ENCODE measurements at regions not wholly inside any gene's neighbourhood (a gene's known extent, or its start where the extent isn't known, plus 50 kb on each side); places are given as distances from the start of the nearest gene placed in this dataset.

DNA sequence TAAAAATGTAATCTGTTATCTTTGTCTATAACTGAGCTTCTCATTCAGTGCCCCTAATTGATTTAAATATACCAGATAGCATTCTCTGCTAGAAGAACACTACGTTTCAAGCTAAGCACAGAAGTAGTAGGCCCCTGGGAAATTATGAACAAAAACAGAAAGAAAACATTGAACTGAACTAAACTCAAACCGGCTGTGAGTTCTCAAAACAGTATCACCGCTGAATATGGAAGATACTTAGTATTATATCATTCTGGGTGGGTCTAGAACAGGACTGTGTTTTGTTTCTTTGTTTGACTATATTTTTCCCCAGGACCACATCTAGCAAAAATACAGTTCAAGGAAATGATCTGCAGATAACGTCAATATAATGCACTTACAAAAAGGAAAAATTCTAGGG, 95.1 kb upstream of the HMHB1 start:
- WGBS: 77% methylated on average over 4 of the region's 4 CpGs
- Histone ChIP-seq H3K4me3 (ENCODE audit: low read length in 2 of 2) (no peak overlapping the region), H3K27ac (ENCODE audit: low read depth in 1 of 2, low read length in 1 of 2) (no peak overlapping the region), H3K27me3 (ENCODE audit: control insufficient read depth in 2 of 2, insufficient read depth in 1 of 2, low read length in 1 of 2) (no peaks in the 10 kb centered on the region), H3K36me3 (ENCODE audit: control insufficient read depth in 2 of 2, insufficient read depth in 2 of 2, low read length in 1 of 2) (no peaks in the 10 kb centered on the region), H3K9me3 (ENCODE audit: control insufficient read depth in 2 of 2, insufficient read depth in 1 of 2, low read length in 1 of 2) (no peaks in the 10 kb centered on the region), H3K4me1 (ENCODE audit: control insufficient read depth in 2 of 2, insufficient read depth in 2 of 2, low read length in 2 of 2) (no peaks in the 10 kb centered on the region)
- no peak for DNase-seq (ENCODE audit: low read depth in 6 of 9, low spot score in 9 of 9)

DNA sequence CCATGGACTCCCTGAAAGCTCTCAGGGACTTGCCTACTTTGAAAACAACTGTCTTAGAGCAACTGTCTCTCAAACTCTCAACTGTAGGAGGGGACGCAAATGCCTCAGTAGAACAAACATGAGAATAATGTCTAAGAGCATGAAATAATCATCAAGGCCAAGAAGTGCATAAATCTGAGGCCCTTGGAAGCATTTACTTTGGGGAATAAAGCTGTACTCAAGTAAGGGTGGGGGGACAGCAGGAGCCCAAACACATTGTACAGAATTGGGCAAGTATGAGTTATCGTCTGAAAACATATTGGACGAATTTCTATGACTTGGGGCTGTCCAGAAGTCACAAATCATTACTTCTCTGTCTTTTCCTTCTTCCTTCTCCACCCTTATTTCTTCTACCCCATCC, 96.3 kb upstream of the HMHB1 start:
- H3K9me3 ChIP-seq (ENCODE audit: control insufficient read depth in 2 of 2, insufficient read depth in 1 of 2, low read length in 1 of 2): no peaks in the 10 kb centered on the region
- H3K36me3 ChIP-seq (ENCODE audit: control insufficient read depth in 2 of 2, insufficient read depth in 2 of 2, low read length in 1 of 2): no peaks in the 10 kb centered on the region
- no peaks in the 10 kb centered on the region for H3K4me1 ChIP-seq (ENCODE audit: control insufficient read depth in 2 of 2, insufficient read depth in 2 of 2, low read length in 2 of 2)
- no peak overlapping the region for H3K4me3 ChIP-seq (ENCODE audit: low read length in 2 of 2)
- no peak overlapping the region for H3K27ac ChIP-seq (ENCODE audit: low read depth in 1 of 2, low read length in 1 of 2)
- 97% methylated on average over 3 of the region's 3 CpGs for WGBS
- no peak for DNase-seq (ENCODE audit: low read depth in 6 of 9, low spot score in 9 of 9)
- H3K27me3 ChIP-seq (ENCODE audit: control insufficient read depth in 2 of 2, insufficient read depth in 1 of 2, low read length in 1 of 2): no peaks in the 10 kb centered on the region

DNA sequence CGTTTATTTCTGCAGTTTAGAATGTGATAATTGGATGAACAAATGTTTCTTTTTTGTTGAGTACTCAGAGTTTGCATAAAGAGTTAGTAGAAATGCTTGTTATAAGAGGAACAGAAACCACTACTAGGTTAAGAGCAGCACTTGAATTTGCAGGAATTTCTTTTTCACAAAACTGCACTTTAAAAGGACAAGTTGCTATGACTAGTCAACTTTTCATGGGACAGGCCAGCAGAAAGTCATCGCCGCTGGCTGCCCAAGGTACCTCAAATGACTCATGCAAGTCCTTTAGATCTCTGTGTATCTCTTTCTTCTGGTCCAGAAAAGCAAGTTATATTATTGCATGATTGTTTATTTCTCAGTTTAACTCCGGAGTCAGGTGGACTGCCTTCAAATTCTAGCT, 97.3 kb upstream of the HMHB1 start:
- DNase-seq (ENCODE audit: low read depth in 6 of 9, low spot score in 9 of 9): no peak
- Histone ChIP-seq H3K36me3 (ENCODE audit: control insufficient read depth in 2 of 2, insufficient read depth in 2 of 2, low read length in 1 of 2) (no peaks in the 10 kb centered on the region), H3K27me3 (ENCODE audit: control insufficient read depth in 2 of 2, insufficient read depth in 1 of 2, low read length in 1 of 2) (no peaks in the 10 kb centered on the region), H3K9me3 (ENCODE audit: control insufficient read depth in 2 of 2, insufficient read depth in 1 of 2, low read length in 1 of 2) (no peaks in the 10 kb centered on the region), H3K4me1 (ENCODE audit: control insufficient read depth in 2 of 2, insufficient read depth in 2 of 2, low read length in 2 of 2) (no peaks in the 10 kb centered on the region), H3K27ac (ENCODE audit: low read depth in 1 of 2, low read length in 1 of 2) (no peak overlapping the region), H3K4me3 (ENCODE audit: low read length in 2 of 2) (no peak overlapping the region)
- 98% methylated on average over 4 of the region's 4 CpGs for WGBS

DNA sequence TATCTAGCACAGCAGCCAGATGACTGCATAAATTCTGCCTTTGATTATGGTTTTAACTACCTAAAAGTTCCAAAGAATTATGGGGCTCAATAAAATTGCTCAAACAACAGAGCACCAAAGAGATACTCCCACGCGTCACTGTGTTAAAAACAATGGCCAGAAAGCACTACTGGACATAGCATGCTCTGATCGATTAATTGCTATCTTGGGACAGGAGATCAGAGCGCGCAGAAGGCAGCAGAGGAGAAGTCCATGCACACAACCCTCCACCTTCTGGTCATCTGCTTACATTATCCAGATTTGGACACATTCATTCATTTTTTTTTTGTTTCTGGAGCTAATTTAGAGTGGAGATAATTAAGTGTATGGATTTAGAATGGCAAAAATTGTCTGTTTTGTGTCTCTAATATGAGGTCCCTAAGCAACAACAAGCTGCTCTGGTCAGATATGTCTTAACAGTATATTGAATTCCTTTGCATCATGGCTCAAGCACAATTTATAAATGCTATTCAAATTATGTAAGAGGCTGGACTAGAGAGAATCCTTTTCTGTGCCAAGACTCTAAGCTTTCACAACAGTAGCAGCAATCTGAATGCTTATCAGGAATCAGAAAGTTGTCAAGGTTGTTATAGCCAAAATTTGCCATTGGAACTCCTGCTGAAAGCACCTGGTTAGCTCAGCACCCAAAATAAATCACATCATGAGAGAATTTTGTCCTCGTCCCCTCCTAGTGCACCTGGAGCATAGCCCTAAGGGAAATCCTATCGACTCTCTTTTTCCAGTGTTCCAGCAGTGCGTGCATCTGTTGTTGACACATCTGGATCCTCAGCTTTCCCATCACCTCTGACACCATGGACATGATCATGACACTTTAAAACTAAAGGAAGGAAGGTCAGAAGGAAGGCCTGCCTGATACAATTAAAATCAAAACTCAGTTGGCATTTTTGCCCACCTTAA, 98.6 kb upstream of the HMHB1 start:
- Histone ChIP-seq H3K27me3 (ENCODE audit: control insufficient read depth in 2 of 2, insufficient read depth in 1 of 2, low read length in 1 of 2) (no peaks in the 10 kb centered on the region), H3K4me3 (ENCODE audit: low read length in 2 of 2) (no peak overlapping the region), H3K27ac (ENCODE audit: low read depth in 1 of 2, low read length in 1 of 2) (no peak overlapping the region), H3K9me3 (ENCODE audit: control insufficient read depth in 2 of 2, insufficient read depth in 1 of 2, low read length in 1 of 2) (no peaks in the 10 kb centered on the region), H3K36me3 (ENCODE audit: control insufficient read depth in 2 of 2, insufficient read depth in 2 of 2, low read length in 1 of 2) (no peaks in the 10 kb centered on the region), H3K4me1 (ENCODE audit: control insufficient read depth in 2 of 2, insufficient read depth in 2 of 2, low read length in 2 of 2) (peaks cover 0 to 6% of the 10 kb centered on the region in 2 donors)
- 97% methylated on average over 8 of the region's 8 CpGs for WGBS
- DNase-seq (ENCODE audit: low read depth in 6 of 9, low spot score in 9 of 9): no peak

DNA sequence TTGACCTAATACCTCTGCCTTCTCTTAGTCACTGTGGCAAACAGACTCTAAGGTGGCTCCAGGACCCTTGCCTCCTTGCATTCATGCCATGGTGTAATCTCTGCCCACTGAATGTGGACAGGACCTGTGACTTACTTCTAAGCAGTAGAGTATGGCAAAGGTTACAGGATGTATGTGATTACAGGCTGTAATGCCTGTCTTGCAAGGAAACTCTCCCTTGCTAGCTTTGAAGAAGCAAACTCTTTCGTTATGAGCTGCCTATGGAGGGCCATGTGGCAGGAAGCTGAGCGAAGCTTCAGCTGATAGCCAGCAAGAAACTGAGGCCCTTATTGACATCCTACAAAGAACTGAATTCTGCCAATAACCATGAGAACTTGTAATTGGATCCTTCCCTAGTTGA, 103.3 kb upstream of the HMHB1 start:
- no peak overlapping the region for H3K4me3 ChIP-seq (ENCODE audit: low read length in 2 of 2)
- H3K27me3 ChIP-seq (ENCODE audit: control insufficient read depth in 2 of 2, insufficient read depth in 1 of 2, low read length in 1 of 2): no peaks in the 10 kb centered on the region
- H3K4me1 ChIP-seq (ENCODE audit: control insufficient read depth in 2 of 2, insufficient read depth in 2 of 2, low read length in 2 of 2): peaks cover 0 to 6% of the 10 kb centered on the region in 2 donors
- no peak overlapping the region for H3K27ac ChIP-seq (ENCODE audit: low read depth in 1 of 2, low read length in 1 of 2)
- DNase-seq (ENCODE audit: low read depth in 6 of 9, low spot score in 9 of 9): peak in 1 of 9 donors; percentile 12
- no peaks in the 10 kb centered on the region for H3K36me3 ChIP-seq (ENCODE audit: control insufficient read depth in 2 of 2, insufficient read depth in 2 of 2, low read length in 1 of 2)
- 66% methylated on average over 2 of the region's 2 CpGs for WGBS
- H3K9me3 ChIP-seq (ENCODE audit: control insufficient read depth in 2 of 2, insufficient read depth in 1 of 2, low read length in 1 of 2): no peaks in the 10 kb centered on the region

DNA sequence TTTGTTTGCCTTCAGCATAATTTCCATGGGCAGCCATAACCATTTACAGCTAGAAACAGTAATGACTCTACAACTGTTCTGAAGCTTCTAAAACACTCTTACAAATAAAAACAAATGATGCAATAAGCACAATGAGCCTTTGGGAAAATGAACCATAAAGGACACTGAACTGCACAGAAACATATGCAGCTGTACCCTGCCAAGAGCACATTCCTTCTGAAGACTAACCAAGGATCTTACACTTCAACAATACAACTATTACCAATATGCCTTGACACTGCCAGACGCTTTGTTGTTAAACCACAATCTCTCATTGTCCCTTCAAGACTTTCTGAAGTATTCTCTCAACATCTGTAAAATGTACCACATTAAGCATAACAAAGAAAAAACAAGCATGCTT, 104.2 kb upstream of the HMHB1 start:
- Histone ChIP-seq H3K27ac (ENCODE audit: low read depth in 1 of 2, low read length in 1 of 2) (no peak overlapping the region), H3K4me1 (ENCODE audit: control insufficient read depth in 2 of 2, insufficient read depth in 2 of 2, low read length in 2 of 2) (peaks cover 0 to 6% of the 10 kb centered on the region in 2 donors), H3K9me3 (ENCODE audit: control insufficient read depth in 2 of 2, insufficient read depth in 1 of 2, low read length in 1 of 2) (no peaks in the 10 kb centered on the region), H3K36me3 (ENCODE audit: control insufficient read depth in 2 of 2, insufficient read depth in 2 of 2, low read length in 1 of 2) (no peaks in the 10 kb centered on the region), H3K4me3 (ENCODE audit: low read length in 2 of 2) (no peak overlapping the region), H3K27me3 (ENCODE audit: control insufficient read depth in 2 of 2, insufficient read depth in 1 of 2, low read length in 1 of 2) (no peaks in the 10 kb centered on the region)
- WGBS: 6% methylated on average over 1 of the region's 1 CpG
- DNase-seq (ENCODE audit: low read depth in 6 of 9, low spot score in 9 of 9): no peak

DNA sequence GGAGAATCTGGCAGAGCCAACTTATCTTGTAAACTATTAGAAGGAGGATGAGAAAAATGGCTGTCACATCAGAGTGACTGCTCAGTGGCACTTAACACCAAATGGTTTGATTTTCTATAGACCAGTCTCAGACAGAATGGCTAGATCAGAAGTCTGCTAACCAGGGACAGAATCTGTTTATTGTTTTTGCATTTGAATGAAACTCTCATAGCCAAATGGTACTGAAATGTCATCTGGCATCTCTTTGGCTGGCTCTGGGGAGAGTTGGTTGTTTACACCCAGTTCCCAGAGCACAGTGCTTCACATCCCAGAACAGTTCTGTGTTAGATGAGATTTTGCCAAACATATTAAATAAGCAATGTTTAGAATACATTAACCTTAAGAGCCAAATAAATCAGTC, 106.6 kb upstream of the HMHB1 start:
- no peaks in the 10 kb centered on the region for H3K36me3 ChIP-seq (ENCODE audit: control insufficient read depth in 2 of 2, insufficient read depth in 2 of 2, low read length in 1 of 2)
- no peak overlapping the region for H3K4me3 ChIP-seq (ENCODE audit: low read length in 2 of 2)
- no peaks in the 10 kb centered on the region for H3K27me3 ChIP-seq (ENCODE audit: control insufficient read depth in 2 of 2, insufficient read depth in 1 of 2, low read length in 1 of 2)
- no peak for DNase-seq (ENCODE audit: low read depth in 6 of 9, low spot score in 9 of 9)
- H3K9me3 ChIP-seq (ENCODE audit: control insufficient read depth in 2 of 2, insufficient read depth in 1 of 2, low read length in 1 of 2): no peaks in the 10 kb centered on the region
- peaks cover 0 to 6% of the 10 kb centered on the region in 2 donors for H3K4me1 ChIP-seq (ENCODE audit: control insufficient read depth in 2 of 2, insufficient read depth in 2 of 2, low read length in 2 of 2)
- H3K27ac ChIP-seq (ENCODE audit: low read depth in 1 of 2, low read length in 1 of 2): no peak overlapping the region

DNA sequence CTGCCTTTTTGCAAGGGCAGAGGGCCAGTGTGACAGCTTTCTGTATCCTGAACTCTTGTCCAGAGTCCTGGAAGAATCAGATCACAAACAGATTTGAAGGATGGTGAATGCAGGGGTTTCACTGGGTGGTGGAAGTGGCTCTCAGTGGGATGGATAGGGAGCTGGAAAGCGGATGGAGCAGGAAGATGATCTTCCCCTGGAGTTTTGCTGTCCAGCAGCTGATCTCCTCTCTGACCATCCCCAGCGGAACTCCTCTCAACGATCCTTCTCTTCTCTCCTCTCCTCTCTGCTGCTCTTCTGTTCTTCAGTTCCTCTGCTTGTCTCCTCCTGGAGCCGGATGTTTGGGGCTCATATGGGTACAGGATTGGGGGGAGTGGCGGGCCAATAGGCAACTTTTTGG, 108.3 kb upstream of the HMHB1 start:
- WGBS: 97% methylated on average over 5 of the region's 5 CpGs
- H3K4me1 ChIP-seq (ENCODE audit: control insufficient read depth in 2 of 2, insufficient read depth in 2 of 2, low read length in 2 of 2): peaks cover 1 to 2% of the 10 kb centered on the region in 2 donors
- no peaks in the 10 kb centered on the region for H3K9me3 ChIP-seq (ENCODE audit: control insufficient read depth in 2 of 2, insufficient read depth in 1 of 2, low read length in 1 of 2)
- no peak overlapping the region for H3K4me3 ChIP-seq (ENCODE audit: low read length in 2 of 2)
- DNase-seq (ENCODE audit: low read depth in 6 of 9, low spot score in 9 of 9): no peak
- no peaks in the 10 kb centered on the region for H3K36me3 ChIP-seq (ENCODE audit: control insufficient read depth in 2 of 2, insufficient read depth in 2 of 2, low read length in 1 of 2)
- no peaks in the 10 kb centered on the region for H3K27me3 ChIP-seq (ENCODE audit: control insufficient read depth in 2 of 2, insufficient read depth in 1 of 2, low read length in 1 of 2)
- H3K27ac ChIP-seq (ENCODE audit: low read depth in 1 of 2, low read length in 1 of 2): no peak overlapping the region

DNA sequence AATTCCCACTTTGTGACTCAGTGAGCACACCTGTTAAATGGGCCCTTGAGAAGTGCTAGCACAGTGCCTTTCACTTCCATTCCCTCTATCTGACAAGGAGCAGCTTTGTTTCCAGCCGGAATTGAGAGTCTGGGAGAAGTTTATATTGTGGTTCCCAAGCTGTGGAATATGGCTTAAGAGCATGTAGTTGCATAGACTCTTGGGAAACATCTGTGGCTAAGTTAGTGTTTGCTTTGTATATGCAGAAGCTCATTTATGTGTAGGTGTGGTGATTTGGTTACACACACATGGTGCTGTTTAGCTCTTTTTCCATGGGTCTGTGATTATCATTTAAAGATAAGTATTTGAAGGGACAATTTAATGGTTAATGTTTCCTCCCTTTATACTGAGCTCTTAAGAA, 110.5 kb upstream of the HMHB1 start:
- Histone ChIP-seq H3K4me3 (ENCODE audit: low read length in 2 of 2) (no peak overlapping the region), H3K27ac (ENCODE audit: low read depth in 1 of 2, low read length in 1 of 2) (no peak overlapping the region), H3K9me3 (ENCODE audit: control insufficient read depth in 2 of 2, insufficient read depth in 1 of 2, low read length in 1 of 2) (no peaks in the 10 kb centered on the region), H3K27me3 (ENCODE audit: control insufficient read depth in 2 of 2, insufficient read depth in 1 of 2, low read length in 1 of 2) (no peaks in the 10 kb centered on the region), H3K4me1 (ENCODE audit: control insufficient read depth in 2 of 2, insufficient read depth in 2 of 2, low read length in 2 of 2) (peaks cover 2 to 4% of the 10 kb centered on the region in 2 donors), H3K36me3 (ENCODE audit: control insufficient read depth in 2 of 2, insufficient read depth in 2 of 2, low read length in 1 of 2) (no peaks in the 10 kb centered on the region)
- DNase-seq (ENCODE audit: low read depth in 6 of 9, low spot score in 9 of 9): no peak
- WGBS: 98% methylated on average over 1 of the region's 1 CpG

All from thymus (tissue), 11 donors.